Skeletal muscle cell (primary cell): ENCODE measurements at regions not wholly inside any gene's neighbourhood (a gene's known extent, or its start where the extent isn't known, plus 50 kb on each side); places are given as distances from the start of the nearest gene placed in this dataset.
"Not testable (repeated sequence)": the region's sequence is repeated elsewhere in the genome, so short reads cannot be mapped to it uniquely, and the experiment has no call there.

Experiments
- DNase-seq: peaks from one replicate; pipeline ENCODE4 v3.0.0-alpha.2; 2010; ENCODE audit warnings: low read depth
- H3K4me3 ChIP-seq: 2 replicates; pipeline ENCODE4 v1.5.1; 2011; ENCODE audit warnings: low read depth, mild to moderate bottlenecking, control low read depth, low read length, moderate library complexity

DNA sequence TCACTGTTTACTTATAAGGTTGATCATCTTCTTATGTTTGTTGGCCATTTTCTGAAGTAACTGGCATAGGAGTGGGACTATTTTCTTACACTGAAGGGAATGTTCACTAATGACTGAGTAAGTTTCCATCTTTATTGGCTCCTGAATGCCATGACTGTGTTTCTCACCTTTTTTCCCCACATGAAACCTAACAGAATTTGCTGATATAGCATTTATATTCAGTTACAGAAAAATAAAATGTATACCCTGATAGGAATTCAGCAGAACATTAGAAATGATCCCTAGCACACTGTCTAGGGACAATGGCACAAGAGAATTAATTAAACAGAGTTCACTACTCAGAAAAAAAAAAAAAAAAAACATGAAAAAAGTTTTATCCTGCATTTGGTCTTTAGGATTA lies 1465.1 kb upstream of the C9orf72 start:
- H3K4me3 ChIP-seq: no peak overlapping the region
- no peak for DNase-seq

- DNase-seq: peak; percentile 24
- H3K4me3 ChIP-seq: no peak overlapping the region
Measured at GRCh38 chr9:29039258-29039657, 1466.0 kb upstream of the C9orf72 start.

GRCh38 chr9:29043072-29043471 lies 1469.8 kb upstream of the C9orf72 start:
- DNase-seq: no peak
- H3K4me3 ChIP-seq: no peak overlapping the region

- no peak for DNase-seq
- H3K4me3 ChIP-seq: no peak overlapping the region
Measured at GRCh38 chr9:29044959-29045358, 1471.7 kb upstream of the C9orf72 start.

- no peak for DNase-seq
- no peak overlapping the region for H3K4me3 ChIP-seq
Measured at GRCh38 chr9:29060041-29060440, 1486.8 kb upstream of the C9orf72 start.

DNA sequence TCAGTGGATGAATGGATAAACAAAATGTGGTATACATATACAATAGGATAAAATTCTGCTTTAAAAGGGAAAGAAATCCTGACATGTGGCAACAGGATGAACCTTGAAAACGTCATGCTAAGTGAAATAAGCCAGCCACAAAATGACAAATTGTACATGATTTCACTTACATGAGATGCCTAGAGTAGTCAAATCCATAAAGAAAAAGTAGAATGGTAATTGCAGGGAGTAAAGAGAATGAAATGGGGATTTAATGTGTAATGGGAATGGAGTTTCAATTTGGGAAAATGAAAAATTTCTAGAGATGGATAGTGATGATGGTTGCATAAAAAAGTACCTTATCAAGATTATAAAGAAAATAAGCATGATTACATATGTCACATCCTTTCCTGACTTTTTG lies 1489.2 kb upstream of the C9orf72 start:
- no peak overlapping the region for H3K4me3 ChIP-seq

GRCh38 chr9:29063031-29063430 lies 1489.8 kb upstream of the C9orf72 start:
- no peak for DNase-seq

More for the DNA sequence above, 1489.2 kb upstream of the C9orf72 start:
- no peak for DNase-seq

GRCh38 chr9:29066141-29066640 lies 1492.9 kb upstream of the C9orf72 start:
- no peak for DNase-seq
- H3K4me3 ChIP-seq: no peak overlapping the region

More at GRCh38 chr9:29063031-29063430, 1489.8 kb upstream of the C9orf72 start:
- H3K4me3 ChIP-seq: no peak overlapping the region

DNA sequence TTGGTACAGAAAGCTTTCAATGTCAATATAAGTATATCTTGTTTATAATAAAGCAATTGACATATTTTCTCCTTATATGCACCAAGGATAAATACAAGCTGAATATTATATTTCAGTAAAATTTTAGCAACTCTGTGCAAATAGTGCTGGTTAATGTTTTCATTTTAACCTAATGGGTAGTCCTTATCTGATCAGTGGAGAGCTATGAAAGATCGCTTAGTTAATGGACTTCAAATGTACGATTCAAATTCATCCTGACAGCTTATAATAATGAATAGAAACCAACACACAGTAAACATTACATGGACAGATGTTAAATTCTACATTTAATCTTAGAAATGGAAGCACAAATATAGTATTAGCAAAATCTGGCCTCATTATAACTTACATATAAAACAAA lies 1495.2 kb upstream of the C9orf72 start:
- DNase-seq: no peak
- H3K4me3 ChIP-seq: no peak overlapping the region

- H3K4me3 ChIP-seq: no peak overlapping the region
- DNase-seq: no peak
Measured at GRCh38 chr9:29069376-29069775, 1496.1 kb upstream of the C9orf72 start.

DNA sequence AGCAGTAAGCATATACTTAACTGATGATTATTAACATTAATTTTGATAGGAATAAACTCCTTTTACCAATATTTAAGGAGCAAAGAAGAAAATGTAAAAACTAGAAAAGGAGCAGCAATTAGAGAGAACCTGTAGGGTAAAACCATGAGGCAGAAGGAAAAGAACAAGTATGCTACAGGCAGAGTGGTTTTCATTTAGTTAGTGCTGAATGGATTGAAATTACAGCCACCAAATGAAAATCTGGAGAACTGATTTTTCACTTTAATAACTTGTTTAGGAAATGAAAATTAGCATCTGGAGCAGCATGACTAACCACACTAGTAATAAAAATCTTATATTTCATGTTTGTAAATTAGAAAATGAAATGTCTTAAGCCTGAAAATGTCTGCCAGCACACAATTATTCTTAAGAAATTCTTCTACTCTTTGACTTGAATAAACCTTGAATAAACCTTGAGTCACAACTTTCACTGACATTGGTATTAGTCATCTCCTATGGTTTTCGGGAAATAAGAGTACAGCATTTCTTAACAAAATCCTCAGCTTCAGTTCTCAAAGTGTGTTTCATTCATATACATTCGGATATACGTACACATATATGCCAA lies 1504.9 kb upstream of the C9orf72 start:
- DNase-seq: peak; percentile 31

GRCh38 chr9:29100762-29101161 lies 1527.5 kb upstream of the C9orf72 start:
- no peak overlapping the region for H3K4me3 ChIP-seq
- DNase-seq: no peak

More for the DNA sequence above, 1504.9 kb upstream of the C9orf72 start:
- no peak overlapping the region for H3K4me3 ChIP-seq

- DNase-seq, H3K4me3 ChIP-seq: not testable (repeated sequence)
Measured at GRCh38 chr9:29104166-29104565, 1530.9 kb upstream of the C9orf72 start.

DNA sequence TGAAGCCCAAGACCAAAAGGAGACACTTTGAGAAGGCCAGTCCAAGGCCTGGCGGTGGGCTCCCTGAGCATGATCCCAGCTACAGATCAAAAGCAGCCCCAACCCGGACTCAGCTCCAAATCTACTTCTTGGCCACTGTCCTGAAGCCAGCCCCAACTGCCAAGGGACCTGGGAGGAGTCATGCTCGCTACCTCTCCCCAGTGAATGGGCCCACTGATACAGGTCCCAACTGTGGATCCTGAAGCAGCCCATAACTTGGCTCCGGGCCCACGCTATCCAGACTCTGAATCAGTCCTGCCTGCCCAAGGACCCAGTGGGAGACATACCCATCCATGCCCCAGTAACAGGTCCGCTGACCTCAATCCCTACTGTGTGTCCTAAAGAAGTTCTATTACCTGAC lies 1545.3 kb upstream of the C9orf72 start:
- DNase-seq: no peak
- H3K4me3 ChIP-seq: no peak overlapping the region

DNA sequence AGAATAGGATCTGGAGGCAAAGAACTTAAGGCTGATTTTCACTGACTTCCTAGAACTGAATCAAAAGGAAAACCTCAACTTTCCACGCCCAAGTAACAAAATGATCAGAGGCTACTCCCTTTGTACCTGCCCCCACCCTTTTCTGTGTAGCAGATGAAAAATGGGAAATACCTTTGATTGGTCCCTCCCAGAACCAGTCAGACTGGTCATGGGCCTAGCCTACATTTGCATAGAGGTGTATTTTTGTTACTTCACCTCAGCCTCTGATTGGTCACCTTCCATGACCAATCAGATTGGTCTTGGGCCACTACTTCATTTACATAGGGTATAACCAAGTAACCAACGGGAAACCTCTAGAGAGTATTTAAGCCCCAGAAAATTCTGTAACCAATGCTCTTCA lies 1553.5 kb upstream of the C9orf72 start:
- DNase-seq: no peak
- H3K4me3 ChIP-seq: no peak overlapping the region

DNA sequence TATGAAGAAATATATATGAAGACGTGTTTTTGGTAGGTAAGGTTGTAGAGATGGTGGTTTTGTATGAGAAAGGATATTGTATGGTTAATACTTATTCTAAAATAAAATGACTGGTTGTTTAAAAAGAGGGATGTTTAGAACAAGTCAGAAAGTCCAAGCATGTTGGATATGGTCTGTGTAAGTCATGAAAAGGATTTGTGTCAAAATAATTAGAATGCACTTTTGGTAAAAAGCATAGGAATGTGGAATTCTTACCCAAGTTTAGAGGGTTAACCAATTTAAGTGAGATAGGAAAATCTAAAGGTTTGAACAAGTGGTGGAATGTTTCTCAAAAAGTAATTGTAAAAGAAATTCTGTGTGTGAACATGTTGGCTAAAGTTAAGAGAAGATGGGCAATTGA lies 1556.5 kb upstream of the C9orf72 start:
- no peak for DNase-seq
- H3K4me3 ChIP-seq: no peak overlapping the region

GRCh38 chr9:29144476-29144875 lies 1571.2 kb upstream of the C9orf72 start:
- no peak for DNase-seq

DNA sequence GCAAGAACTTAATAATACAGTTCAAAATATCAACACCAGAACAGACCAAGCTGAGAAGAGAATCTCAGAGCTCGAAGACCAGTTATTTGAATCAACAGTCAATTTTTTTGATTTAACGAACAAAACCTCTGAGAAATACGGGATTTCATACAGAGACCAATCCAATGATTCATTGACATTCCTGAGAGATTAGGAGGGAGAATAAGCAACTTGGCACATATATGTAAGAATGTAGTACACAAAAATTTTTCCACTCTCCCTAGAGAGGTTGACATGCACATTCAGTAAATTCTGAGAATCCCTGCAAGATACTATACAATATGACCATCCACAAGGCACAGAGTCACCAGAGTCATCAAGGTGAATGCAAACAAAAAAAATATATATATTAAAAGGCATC lies 1577.3 kb upstream of the C9orf72 start:
- DNase-seq: peak; percentile 13
- H3K4me3 ChIP-seq: no peak overlapping the region

More at GRCh38 chr9:29144476-29144875, 1571.2 kb upstream of the C9orf72 start:
- H3K4me3 ChIP-seq: no peak overlapping the region

DNA sequence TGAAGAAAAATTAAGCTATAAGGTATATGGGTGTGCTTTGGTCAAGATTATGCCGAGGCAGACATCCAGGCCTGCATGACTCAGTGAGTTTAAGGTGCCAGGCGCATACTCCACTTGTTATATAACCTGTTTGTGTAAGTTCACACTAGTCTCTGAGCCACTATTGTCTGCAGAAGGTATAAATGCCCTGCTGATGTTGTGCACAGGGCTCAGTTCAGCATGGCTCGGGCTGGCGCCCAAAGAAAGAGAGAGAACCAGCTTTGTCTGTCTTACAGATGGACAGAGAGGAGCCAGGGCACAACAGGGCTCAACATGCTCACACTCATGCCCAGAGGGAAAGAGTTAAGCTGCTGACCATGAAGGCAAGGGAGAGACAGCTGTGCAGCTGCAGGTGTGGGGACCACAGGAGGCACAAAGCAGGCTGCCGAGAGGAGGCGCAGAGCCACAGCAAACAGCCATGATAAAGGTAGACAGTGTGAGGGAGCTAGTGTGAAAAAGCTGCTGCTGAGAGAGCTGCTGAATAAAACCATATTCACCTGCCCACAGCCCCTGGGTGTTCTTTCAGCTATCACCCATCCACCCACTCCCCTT lies 1587.6 kb upstream of the C9orf72 start:
- no peak overlapping the region for H3K4me3 ChIP-seq
- DNase-seq: no peak

- DNase-seq: no peak
- no peak overlapping the region for H3K4me3 ChIP-seq
Measured at GRCh38 chr9:29174136-29174535, 1600.9 kb upstream of the C9orf72 start.

GRCh38 chr9:29176231-29176630 lies 1603.0 kb upstream of the C9orf72 start:
- no peak for DNase-seq
- H3K4me3 ChIP-seq: no peak overlapping the region
